ENCODE measurements at regions not wholly inside any gene's neighbourhood (a gene's known extent, or its start where the extent isn't known, plus 50 kb on each side); places are given as distances from the start of the nearest gene placed in this dataset.
"Not testable (repeated sequence)": the region's sequence is repeated elsewhere in the genome, so short reads cannot be mapped to it uniquely, and the experiment has no call there.

- Histone ChIP-seq H3K4me3 (no peak overlapping the region), H3K9me3 (no peaks in the 10 kb centered on the region), H3K36me3 (no peaks in the 10 kb centered on the region), H3K27ac (no peak overlapping the region), H3K27me3 (no peaks in the 10 kb centered on the region), H3K4me1 (no peaks in the 10 kb centered on the region)
- ATAC-seq = no peak
- intact Hi-C loops (cut with DNase I) = no loop called here
- no peak for DNase-seq
- TF ChIP-seq CTCF (IDR thresholded peaks at IDR 0.05) = no peak
Measured at GRCh38 chr5:82984786-82985735, 92.1 kb downstream of the TMEM167A start.

- no peak for DNase-seq
- Histone ChIP-seq H3K27me3 (no peaks in the 10 kb centered on the region), H3K4me1 (no peaks in the 10 kb centered on the region), H3K36me3 (no peaks in the 10 kb centered on the region), H3K27ac (no peak overlapping the region), H3K9me3 (no peaks in the 10 kb centered on the region), H3K4me3 (no peak overlapping the region)
- no peak for ATAC-seq
- intact Hi-C loops (cut with DNase I) = no loop called here
- no peak for TF ChIP-seq CTCF (IDR thresholded peaks at IDR 0.05)
Measured at GRCh38 chr5:82982846-82983245, 94.3 kb downstream of the TMEM167A start.

- ATAC-seq; H3K27me3 ChIP-seq; DNase-seq; H3K4me3 ChIP-seq; H3K27ac ChIP-seq; H3K4me1 ChIP-seq; H3K36me3 ChIP-seq; intact Hi-C loops (cut with DNase I): not testable (repeated sequence)
- peaks cover 0 to 32% of the 10 kb centered on the region in 2 donors for H3K9me3 ChIP-seq
Measured at GRCh38 chr5:82976887-82977286, 100.3 kb downstream of the TMEM167A start.

GRCh38 chr5:82975812-82976211, 101.4 kb downstream of the TMEM167A start:
- DNase-seq = no peak
- Histone ChIP-seq H3K4me3 (no peak overlapping the region), H3K36me3 (no peaks in the 10 kb centered on the region), H3K4me1 (no peaks in the 10 kb centered on the region), H3K27me3 (no peaks in the 10 kb centered on the region), H3K9me3 (peaks cover 0 to 34% of the 10 kb centered on the region in 2 donors), H3K27ac (no peak overlapping the region)
- no peak for ATAC-seq
- no peak for TF ChIP-seq CTCF (IDR thresholded peaks at IDR 0.05)
- intact Hi-C loops (cut with DNase I) = no loop called here

GRCh38 chr5:82975396-82975795, 101.8 kb downstream of the TMEM167A start:
- Histone ChIP-seq H3K27me3 (no peaks in the 10 kb centered on the region), H3K27ac (no peak overlapping the region), H3K4me1 (no peaks in the 10 kb centered on the region), H3K4me3 (no peak overlapping the region), H3K36me3 (no peaks in the 10 kb centered on the region), H3K9me3 (peaks cover 0 to 36% of the 10 kb centered on the region in 2 donors)
- no peak for TF ChIP-seq CTCF (IDR thresholded peaks at IDR 0.05)
- no peak for ATAC-seq
- intact Hi-C loops (cut with DNase I) = no loop called here
- DNase-seq = no peak

- DNase-seq; H3K36me3 ChIP-seq; ATAC-seq; H3K4me3 ChIP-seq; H3K4me1 ChIP-seq; H3K27me3 ChIP-seq; intact Hi-C loops (cut with DNase I); H3K27ac ChIP-seq: not testable (repeated sequence)
- H3K9me3 ChIP-seq = peaks cover 0 to 36% of the 10 kb centered on the region in 2 donors
Measured at GRCh38 chr5:82974346-82974745, 102.8 kb downstream of the TMEM167A start.
